HG02852 (cell line): ENCODE measurements at regions not wholly inside any gene's neighbourhood (a gene's known extent, or its start where the extent isn't known, plus 50 kb on each side); places are given as distances from the start of the nearest gene placed in this dataset.

ENCODE experiments used
- ATAC-seq: cut with Tn5 transposase; IDR thresholded peaks from one replicate; pipeline ENCODE4 v1.9.1; 2021; ENCODE audit warnings: mild to moderate bottlenecking, moderate library complexity; ENCODE audit not compliant: unreplicated experiment

DNA sequence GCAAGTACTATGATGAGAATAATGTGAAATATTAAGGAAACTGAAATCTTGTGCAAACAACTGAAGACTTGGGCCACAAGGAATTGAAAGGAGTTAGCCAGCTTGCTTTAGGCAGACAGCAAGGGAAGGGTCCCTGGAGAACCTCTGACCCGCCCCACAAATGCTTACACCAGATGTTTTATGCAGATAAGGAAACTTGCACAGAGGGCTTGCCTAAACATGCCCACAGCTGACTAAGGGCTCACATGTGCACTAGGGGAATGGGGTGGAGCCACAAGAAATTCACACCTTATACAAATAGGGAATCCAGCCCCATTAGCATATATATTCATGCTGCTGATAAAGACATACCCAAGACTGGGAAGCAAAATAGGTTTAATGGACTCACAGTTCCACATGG is 86.1 kb upstream of the CYYR1 start:
- no peak for ATAC-seq

- no peak for ATAC-seq
Measured at GRCh38 chr21:26655460-26655859, 82.4 kb upstream of the CYYR1 start.

GRCh38 chr21:26653430-26653829 is 80.3 kb upstream of the CYYR1 start:
- ATAC-seq: no peak

GRCh38 chr21:26652854-26653253 is 79.8 kb upstream of the CYYR1 start:
- ATAC-seq: no peak

DNA sequence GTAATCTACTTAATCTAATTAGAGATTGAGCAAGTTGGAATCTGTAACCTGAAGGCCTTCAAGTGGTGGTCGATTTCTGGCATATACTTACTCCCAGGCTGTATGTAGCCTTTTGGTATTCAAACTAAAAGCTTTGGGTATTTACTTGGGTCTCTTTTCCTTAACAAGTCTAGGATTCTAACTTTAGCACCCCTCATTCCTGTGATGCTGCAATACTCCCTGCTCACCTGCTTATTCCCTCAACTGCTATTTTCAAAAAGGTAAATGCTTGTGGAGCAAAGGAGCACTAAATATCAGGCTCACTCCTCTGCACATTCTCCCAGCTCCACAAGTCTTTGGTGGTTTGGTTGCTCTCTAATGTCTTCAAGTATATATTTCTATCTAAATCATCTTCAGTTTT is 68.0 kb upstream of the CYYR1 start:
- ATAC-seq: no peak

DNA sequence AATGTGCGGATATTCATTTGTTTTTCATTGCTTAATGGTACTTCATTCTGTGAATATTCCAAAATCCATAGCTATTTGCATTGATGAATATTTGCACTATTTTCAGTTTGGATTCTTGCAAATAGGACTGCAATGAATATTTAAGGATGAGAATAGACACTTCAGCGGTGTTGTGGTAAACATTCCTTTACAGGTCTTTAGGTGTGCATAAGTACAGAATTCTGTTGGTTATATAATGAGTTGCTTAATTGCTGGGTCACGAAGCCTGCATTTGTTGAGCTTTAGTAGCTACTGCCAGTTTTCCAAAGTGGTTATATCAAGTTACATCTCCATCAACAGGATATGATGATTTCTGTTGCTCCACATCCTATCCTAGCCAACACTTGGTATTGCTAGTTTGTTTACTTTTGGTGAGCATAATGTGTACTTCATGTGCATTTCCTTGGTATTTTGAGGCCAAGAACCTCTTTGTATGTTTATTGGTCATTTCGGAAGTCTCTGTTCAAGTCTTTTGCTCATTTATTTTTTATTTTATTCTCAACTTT is 64.2 kb upstream of the CYYR1 start:
- no peak for ATAC-seq

GRCh38 chr21:26635681-26636080 is 62.6 kb upstream of the CYYR1 start:
- no peak for ATAC-seq

- ATAC-seq: no peak
Measured at GRCh38 chr21:26632691-26633090, 59.6 kb upstream of the CYYR1 start.

DNA sequence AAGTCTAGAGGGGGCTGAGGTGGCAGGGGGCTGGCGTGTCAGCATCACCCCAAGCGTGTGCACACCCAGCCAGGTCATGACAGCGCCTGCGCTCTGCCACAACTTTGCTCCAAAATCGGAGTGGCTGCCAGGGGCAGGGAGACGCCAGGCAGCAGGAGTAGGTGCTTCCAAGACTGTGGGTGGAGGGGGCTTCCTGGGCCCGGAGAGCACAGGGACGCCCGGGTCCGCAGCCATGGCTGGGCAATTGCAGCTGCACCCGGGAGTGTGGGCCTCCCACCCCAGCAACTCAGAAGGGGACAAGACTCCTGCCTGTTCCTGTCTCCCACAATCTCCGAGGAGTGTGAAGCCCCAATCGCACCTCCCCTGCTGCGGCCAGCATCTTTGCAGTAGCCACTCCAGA is 53.1 kb upstream of the CYYR1 start:
- no peak for ATAC-seq

DNA sequence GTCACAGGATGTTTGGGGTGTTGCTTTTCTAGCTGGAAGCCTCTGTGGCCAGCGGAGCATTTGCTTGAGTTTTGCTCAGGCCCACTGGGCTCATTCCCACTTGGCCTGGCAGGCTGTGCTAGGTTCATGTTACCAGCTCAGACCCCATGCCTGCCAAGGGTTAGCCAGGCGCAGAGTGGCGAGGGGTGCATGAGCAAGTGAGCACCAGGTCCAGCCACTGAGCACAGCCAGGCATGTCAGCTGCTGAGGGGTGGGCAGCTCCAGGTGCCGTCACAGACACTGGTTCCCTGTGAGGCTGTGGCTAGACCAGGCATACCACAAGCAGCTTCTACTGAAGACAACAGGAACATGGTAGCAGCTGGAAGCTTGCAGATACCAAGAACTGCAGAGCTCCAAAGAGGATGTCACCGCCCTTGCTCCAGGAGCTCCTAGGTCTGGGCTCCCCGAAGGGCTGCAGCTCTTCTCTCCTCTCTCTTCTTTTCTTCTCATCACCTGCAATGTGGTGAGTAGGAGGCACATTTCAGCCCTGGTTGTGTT is 52.0 kb upstream of the CYYR1 start:
- no peak for ATAC-seq
